Adrenal gland (tissue), 5 donors: ENCODE measurements at regions not wholly inside any gene's neighbourhood (a gene's known extent, or its start where the extent isn't known, plus 50 kb on each side); places are given as distances from the start of the nearest gene placed in this dataset.

Experiments
- CTCF ChIP-seq, 6 experiments: fragments of 450-650 bp in 4 of 6; fragments of 200-600 bp in 2 of 6; sonication (generic) in 1 of 6; IDR thresholded peaks; 1 replicate in 5 of 6; 2 replicates in 1 of 6; pipeline versions ENCODE4 v1.5.1 to v1.8.0; 2016 to 2021; ENCODE audit warnings: antibody characterized with exemption in 6 of 6, mild to moderate bottlenecking in 2 of 6, moderate library complexity in 1 of 6
- POLR2A ChIP-seq, 2 donors: fragments of 450-650 bp; IDR thresholded peaks; one replicate each; pipeline ENCODE4 v1.6.1; 2017; ENCODE audit warnings: antibody characterized with exemption in 2 of 2, mild to moderate bottlenecking in 2 of 2, moderate library complexity in 1 of 2
- donor health status: DM: no; HTN: no; CAD: no.

DNA sequence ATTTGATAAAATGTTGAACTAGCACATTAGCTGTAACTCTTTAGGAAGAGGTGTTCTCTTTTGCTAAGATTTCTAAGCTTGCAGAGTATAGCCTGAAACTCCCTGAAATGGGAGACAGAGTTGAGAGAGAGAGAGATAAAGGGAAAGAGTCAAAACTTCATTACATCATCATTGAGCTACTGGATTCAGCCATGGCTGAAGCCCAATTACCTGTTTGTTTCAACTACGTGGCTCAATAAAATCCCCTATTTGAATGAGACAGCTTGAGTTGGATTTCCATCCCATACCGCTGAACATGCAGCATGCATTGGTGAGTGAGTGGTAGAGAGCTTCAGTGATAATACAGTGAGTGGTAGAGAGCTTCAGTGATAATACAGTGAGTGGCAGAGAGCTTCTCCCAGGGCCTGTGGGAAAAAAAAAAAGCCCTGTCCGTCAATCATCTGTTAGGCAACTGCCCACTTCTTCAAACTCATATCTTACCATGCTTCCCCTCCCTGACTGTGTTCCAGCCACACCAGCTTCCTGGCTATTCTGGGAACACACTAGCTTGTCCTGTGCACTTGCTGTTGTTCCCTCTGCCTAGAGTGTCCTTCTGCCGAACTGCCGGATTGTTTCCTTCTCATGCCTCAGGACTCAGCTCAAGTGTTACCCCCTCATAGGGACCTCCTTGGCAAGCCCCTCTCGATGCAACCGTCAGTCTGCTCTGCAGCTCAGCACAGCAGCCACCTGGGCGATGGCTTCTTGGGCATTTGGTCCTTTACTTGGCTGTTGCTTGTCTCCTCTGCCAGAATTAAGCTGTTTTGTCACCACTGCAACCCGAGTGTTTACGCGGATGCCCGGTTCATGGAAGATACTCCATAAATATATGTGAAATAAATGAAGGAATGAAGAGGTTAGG is 91.3 kb upstream of the EYA2 start:
- no peak for TF ChIP-seq CTCF (IDR thresholded peaks at IDR 0.05)
- TF ChIP-seq POLR2A (IDR thresholded peaks at IDR 0.05): no peak
